ENCODE measurements at regions not wholly inside any gene's neighbourhood (a gene's known extent, or its start where the extent isn't known, plus 50 kb on each side); places are given as distances from the start of the nearest gene placed in this dataset.

DNA sequence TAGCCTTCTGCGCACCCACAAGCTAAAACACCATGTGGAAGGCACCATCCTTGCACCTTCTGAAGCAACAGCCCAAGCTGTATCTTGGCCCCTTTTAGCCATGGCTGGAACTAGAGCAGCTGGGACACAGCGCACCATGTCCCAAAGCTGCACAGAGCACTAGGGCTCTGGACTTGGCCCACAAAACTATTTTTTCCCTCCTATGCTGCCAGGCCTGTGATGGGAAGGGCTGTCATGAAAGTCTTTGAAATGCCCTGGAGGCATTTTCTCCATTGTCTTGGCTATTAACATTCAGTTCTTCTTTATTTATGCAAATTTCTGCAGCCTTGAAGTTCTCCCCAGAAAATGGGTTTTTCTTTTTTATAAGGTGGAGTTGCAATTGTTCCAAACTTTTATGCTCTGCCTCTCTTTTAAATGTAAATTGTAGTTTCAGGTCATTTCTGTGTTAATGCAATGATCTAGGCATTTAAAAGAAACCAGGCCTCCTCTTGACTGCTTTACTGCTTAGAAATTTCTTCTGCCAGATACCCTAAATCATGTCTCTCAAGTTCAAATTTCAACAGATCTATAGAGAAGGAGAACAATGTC, 996.3 kb downstream of the TAF11L14 start:
- no peak overlapping the region for H3K4me3 ChIP-seq (ENCODE audit: low read depth, low read length)
- Mint-ChIP-seq H3K36me3 (ENCODE audit: insufficient read depth, unreplicated experiment) (no peaks in the 10 kb centered on the region), H3K4me3 (ENCODE audit: unreplicated experiment) (no peak overlapping the region), H3K27ac (ENCODE audit: unreplicated experiment) (no peak overlapping the region), H3K4me1 (ENCODE audit: low read depth, unreplicated experiment) (no peaks in the 10 kb centered on the region), H3K9me3 (ENCODE audit: unreplicated experiment) (peaks cover 12% of the 10 kb centered on the region), H3K27me3 (ENCODE audit: insufficient read depth, unreplicated experiment) (peaks cover 2% of the 10 kb centered on the region)
- no peaks in the 10 kb centered on the region for H3K36me3 ChIP-seq (ENCODE audit: control insufficient read depth, insufficient read depth, low read length)
- ChIA-PET POLR2A (no interaction called here), CTCF (no interaction called here)
- no peaks in the 10 kb centered on the region for H3K4me1 ChIP-seq
- no TSS peak for BruUV-seq (replicated peaks)
- TF ChIP-seq, protein P1, sequence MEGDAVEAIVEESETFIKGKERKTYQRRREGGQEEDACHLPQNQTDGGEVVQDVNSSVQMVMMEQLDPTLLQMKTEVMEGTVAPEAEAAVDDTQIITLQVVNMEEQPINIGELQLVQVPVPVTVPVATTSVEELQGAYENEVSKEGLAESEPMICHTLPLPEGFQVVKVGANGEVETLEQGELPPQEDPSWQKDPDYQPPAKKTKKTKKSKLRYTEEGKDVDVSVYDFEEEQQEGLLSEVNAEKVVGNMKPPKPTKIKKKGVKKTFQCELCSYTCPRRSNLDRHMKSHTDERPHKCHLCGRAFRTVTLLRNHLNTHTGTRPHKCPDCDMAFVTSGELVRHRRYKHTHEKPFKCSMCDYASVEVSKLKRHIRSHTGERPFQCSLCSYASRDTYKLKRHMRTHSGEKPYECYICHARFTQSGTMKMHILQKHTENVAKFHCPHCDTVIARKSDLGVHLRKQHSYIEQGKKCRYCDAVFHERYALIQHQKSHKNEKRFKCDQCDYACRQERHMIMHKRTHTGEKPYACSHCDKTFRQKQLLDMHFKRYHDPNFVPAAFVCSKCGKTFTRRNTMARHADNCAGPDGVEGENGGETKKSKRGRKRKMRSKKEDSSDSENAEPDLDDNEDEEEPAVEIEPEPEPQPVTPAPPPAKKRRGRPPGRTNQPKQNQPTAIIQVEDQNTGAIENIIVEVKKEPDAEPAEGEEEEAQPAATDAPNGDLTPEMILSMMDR (IDR thresholded peaks at IDR 0.05; ENCODE audit: insufficient read depth in 1 of 2, low read depth in 1 of 2, low read length in 1 of 2, severe bottlenecking in 1 of 2, unreplicated experiment in 1 of 2) = no peak
- intact Hi-C loops (cut with micrococcal nuclease; ENCODE audit: unreplicated experiment) = no loop called here
- no peak for DNase-seq
- H3K9me3 ChIP-seq = no peaks in the 10 kb centered on the region
- no peaks in the 10 kb centered on the region for H3K27me3 ChIP-seq (replicated peaks; ENCODE audit: control insufficient read depth, insufficient read depth, low read length)

DNA sequence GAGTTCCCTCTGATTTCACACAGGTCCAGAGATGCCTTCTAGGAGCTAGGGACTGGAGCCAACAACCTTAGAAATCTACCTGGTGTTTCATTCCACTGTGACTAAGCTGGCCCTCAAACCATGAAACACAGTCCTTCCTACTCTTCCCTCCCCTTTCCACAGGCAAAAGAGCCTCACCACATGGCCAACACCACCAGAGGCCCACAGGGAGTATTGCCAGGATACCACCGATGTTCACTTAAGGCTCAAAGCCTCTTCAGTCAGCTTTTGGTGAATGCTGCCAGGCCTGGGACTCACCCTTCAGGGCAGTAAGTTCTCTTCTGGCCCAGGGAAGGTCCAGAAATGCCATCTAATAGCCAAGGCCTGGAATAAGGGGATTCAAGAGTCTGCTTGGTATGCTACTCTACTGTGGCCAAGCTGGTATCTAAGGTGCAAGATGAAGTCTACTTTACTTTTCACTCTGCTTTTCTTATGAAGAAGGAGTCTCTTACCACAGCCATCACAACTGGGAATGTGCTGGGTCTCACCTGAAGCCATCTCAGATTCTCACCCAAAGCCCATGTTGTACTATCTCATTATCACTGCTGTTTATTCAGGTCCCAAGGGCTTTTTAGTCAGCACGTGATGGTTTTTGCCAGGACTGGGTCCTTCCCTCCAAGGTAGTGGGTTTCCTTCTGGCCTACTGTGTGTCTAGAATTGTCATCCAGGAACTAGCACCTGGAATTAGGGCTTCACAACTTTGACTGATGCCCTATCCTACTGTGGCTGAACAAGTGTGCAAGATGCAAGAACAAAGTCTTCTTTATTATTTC, 1018.4 kb downstream of the TAF11L14 start:
- H3K27ac Mint-ChIP-seq (ENCODE audit: unreplicated experiment) = no peak overlapping the region
- Histone ChIP-seq H3K9me3 (no peaks in the 10 kb centered on the region), H3K27me3 (replicated peaks; ENCODE audit: control insufficient read depth, insufficient read depth, low read length) (no peaks in the 10 kb centered on the region), H3K4me3 (ENCODE audit: low read depth, low read length) (no peak overlapping the region), H3K36me3 (ENCODE audit: control insufficient read depth, insufficient read depth, low read length) (no peaks in the 10 kb centered on the region), H3K4me1 (no peaks in the 10 kb centered on the region)
- DNase-seq = no peak
- BruUV-seq (replicated peaks) = no TSS peak
- H3K4me1 Mint-ChIP-seq (ENCODE audit: low read depth, unreplicated experiment) = no peaks in the 10 kb centered on the region
- no peak overlapping the region for H3K4me3 Mint-ChIP-seq (ENCODE audit: unreplicated experiment)
- ChIA-PET CTCF (no interaction called here), POLR2A (no interaction called here)
- H3K36me3 Mint-ChIP-seq (ENCODE audit: insufficient read depth, unreplicated experiment) = no peaks in the 10 kb centered on the region
- intact Hi-C loops (cut with micrococcal nuclease; ENCODE audit: unreplicated experiment) = no loop called here
- H3K9me3 Mint-ChIP-seq (ENCODE audit: unreplicated experiment) = peaks cover 17% of the 10 kb centered on the region
- H3K27me3 Mint-ChIP-seq (ENCODE audit: insufficient read depth, unreplicated experiment) = no peaks in the 10 kb centered on the region
- TF ChIP-seq, protein P1 (IDR thresholded peaks at IDR 0.05; ENCODE audit: insufficient read depth in 1 of 2, low read depth in 1 of 2, low read length in 1 of 2, severe bottlenecking in 1 of 2, unreplicated experiment in 1 of 2) = no peak

DNA sequence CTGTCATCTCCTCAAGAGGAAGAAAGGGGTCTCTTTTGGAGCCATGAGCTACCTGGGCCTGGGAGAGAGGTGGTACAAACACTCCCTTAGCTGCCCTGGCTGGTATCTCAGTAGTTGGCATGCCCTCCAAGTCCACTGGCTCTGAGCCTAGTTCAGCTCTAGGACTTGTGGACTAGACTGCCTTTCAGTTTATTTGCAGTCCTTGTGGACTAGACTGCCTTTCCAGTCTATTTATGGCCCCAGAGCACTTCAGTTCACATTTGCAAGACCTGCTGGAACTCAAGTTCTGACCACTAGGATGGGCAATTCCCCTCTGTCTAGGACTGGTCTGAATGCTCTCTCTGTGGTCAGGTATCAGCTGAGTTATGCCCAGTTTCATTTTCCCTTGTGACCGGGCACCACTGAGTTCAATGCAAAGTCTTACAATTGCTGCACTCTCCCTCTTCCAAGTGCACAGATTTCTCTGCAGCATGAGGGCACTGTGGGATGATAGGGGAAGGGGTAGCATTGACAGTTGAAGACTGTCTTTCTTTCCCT, 1019.0 kb downstream of the TAF11L14 start:
- BruUV-seq (replicated peaks) = no TSS peak
- CTCF ChIA-PET = no interaction called here

More for the DNA sequence above, 1019.0 kb downstream of the TAF11L14 start:
- no peaks in the 10 kb centered on the region for H3K36me3 Mint-ChIP-seq (ENCODE audit: insufficient read depth, unreplicated experiment)
- H3K4me1 ChIP-seq = no peaks in the 10 kb centered on the region
- TF ChIP-seq, protein P1 (IDR thresholded peaks at IDR 0.05; ENCODE audit: insufficient read depth in 1 of 2, low read depth in 1 of 2, low read length in 1 of 2, severe bottlenecking in 1 of 2, unreplicated experiment in 1 of 2) = no peak
- no peaks in the 10 kb centered on the region for H3K27me3 Mint-ChIP-seq (ENCODE audit: insufficient read depth, unreplicated experiment)
- DNase-seq = no peak
- H3K27ac Mint-ChIP-seq (ENCODE audit: unreplicated experiment) = no peak overlapping the region
- H3K4me3 Mint-ChIP-seq (ENCODE audit: unreplicated experiment) = no peak overlapping the region
- no peaks in the 10 kb centered on the region for H3K27me3 ChIP-seq (replicated peaks; ENCODE audit: control insufficient read depth, insufficient read depth, low read length)
- intact Hi-C loops (cut with micrococcal nuclease; ENCODE audit: unreplicated experiment) = no loop called here
- H3K36me3 ChIP-seq (ENCODE audit: control insufficient read depth, insufficient read depth, low read length) = no peaks in the 10 kb centered on the region
- no peak overlapping the region for H3K4me3 ChIP-seq (ENCODE audit: low read depth, low read length)
- no peaks in the 10 kb centered on the region for H3K9me3 ChIP-seq
- POLR2A ChIA-PET = no interaction called here
- H3K9me3 Mint-ChIP-seq (ENCODE audit: unreplicated experiment) = peaks cover 16% of the 10 kb centered on the region
- no peaks in the 10 kb centered on the region for H3K4me1 Mint-ChIP-seq (ENCODE audit: low read depth, unreplicated experiment)
